CD14-positive monocyte (primary cell): ENCODE measurements at regions not wholly inside any gene's neighbourhood (a gene's known extent, or its start where the extent isn't known, plus 50 kb on each side); places are given as distances from the start of the nearest gene placed in this dataset.

ENCODE experiments used
- DNase-seq, 3 donors: peaks; one replicate each; pipeline ENCODE4 v3.0.0-alpha.2; 2011 to 2022
- H2AFZ ChIP-seq: 2 replicates; pipeline ENCODE4 v1.6.0; 2012; ENCODE audit warnings: mild to moderate bottlenecking, low read depth, low read length, inconsistent platforms; ENCODE audit not compliant: insufficient read depth, poor library complexity, severe bottlenecking
- H3K27ac ChIP-seq, 2 donors: 1 replicate in 1 of 2; 2 replicates in 1 of 2; pipeline ENCODE4 v1.5.1; 2012 to 2013; ENCODE audit warnings: low read length in 2 of 2, control low read depth in 1 of 2, inconsistent platforms in 1 of 2, low read depth in 1 of 2, mild to moderate bottlenecking in 1 of 2
- H3K27me3 ChIP-seq, 2 donors: one replicate each; pipeline versions ENCODE4 v1.6.0 to v1.6.1; 2011 to 2013; ENCODE audit warnings: low read length in 2 of 2; ENCODE audit not compliant: control insufficient read depth in 2 of 2, insufficient read depth in 2 of 2
- H3K36me3 ChIP-seq, 2 donors: replicated peaks in 1 of 2; 1 replicate in 1 of 2; 2 replicates in 1 of 2; pipeline versions ENCODE4 v1.5.1 to v1.6.1; 2012 to 2013; ENCODE audit warnings: low read length in 2 of 2, control low read depth in 1 of 2, inconsistent platforms in 1 of 2, mild to moderate bottlenecking in 1 of 2; ENCODE audit not compliant: insufficient read depth in 2 of 2, control insufficient read depth in 1 of 2
- H3K4me1 ChIP-seq, 2 donors: 1 replicate in 1 of 2; 2 replicates in 1 of 2; pipeline versions ENCODE4 v1.5.1 to v1.6.1; 2012 to 2013; ENCODE audit warnings: low read length in 2 of 2, control low read depth in 1 of 2, inconsistent platforms in 1 of 2, mild to moderate bottlenecking in 1 of 2, moderate library complexity in 1 of 2; ENCODE audit not compliant: insufficient read depth in 2 of 2, control insufficient read depth in 1 of 2
- H3K4me2 ChIP-seq: replicated peaks from 2 replicates; pipeline ENCODE3; 2012; ENCODE audit warnings: low read length, moderate library complexity, mild to moderate bottlenecking; ENCODE audit not compliant: poor library complexity, severe bottlenecking; ENCODE audit errors: extremely low read depth
- H3K4me3 ChIP-seq, 3 experiments: fragments of 200-600 bp in 1 of 3; sonication (generic) in 1 of 3; replicated peaks in 1 of 3; 1 replicate in 2 of 3; 2 replicates in 1 of 3; pipeline ENCODE4 v1.5.1; 2011 to 2013; ENCODE audit warnings: low read length in 3 of 3, mild to moderate bottlenecking in 3 of 3, control low read depth in 2 of 3, low read depth in 2 of 3, inconsistent platforms in 1 of 3, moderate library complexity in 1 of 3
- H3K79me2 ChIP-seq: 2 replicates; pipeline ENCODE4 v1.6.0; 2012; ENCODE audit warnings: mild to moderate bottlenecking, control low read depth, inconsistent platforms, low read length, moderate library complexity; ENCODE audit not compliant: insufficient read depth
- H3K9ac ChIP-seq: 2 replicates; pipeline ENCODE4 v1.6.0; 2017; ENCODE audit warnings: low read length, mild to moderate bottlenecking; ENCODE audit not compliant: insufficient read depth, poor library complexity, severe bottlenecking
- H3K9me3 ChIP-seq, 2 donors: replicated peaks in 1 of 2; 1 replicate in 1 of 2; 2 replicates in 1 of 2; pipeline versions ENCODE4 v1.5.1 to v1.6.1; 2012 to 2013; ENCODE audit warnings: low read length in 2 of 2, control low read depth in 1 of 2; ENCODE audit not compliant: control insufficient read depth in 1 of 2, insufficient read depth in 1 of 2
- H4K20me1 ChIP-seq: 2 replicates; pipeline ENCODE4 v1.6.0; 2012; ENCODE audit warnings: mild to moderate bottlenecking, low read length, control low read depth, moderate library complexity; ENCODE audit not compliant: insufficient read depth
- H3K27ac Mint-ChIP-seq, 7 donors: one replicate each; pipeline ENCODE4 v1.8.0; 2020; ENCODE audit warnings: mild to moderate bottlenecking in 7 of 7, mixed read lengths in 7 of 7, moderate library complexity in 6 of 7, inconsistent platforms in 2 of 7
- H3K27me3 Mint-ChIP-seq, 3 donors: one replicate each; pipeline ENCODE4 v1.8.0; 2021 to 2022; ENCODE audit warnings: low read depth in 3 of 3, mild to moderate bottlenecking in 3 of 3, mixed read lengths in 3 of 3, moderate library complexity in 3 of 3, inconsistent platforms in 1 of 3
- H3K36me3 Mint-ChIP-seq, 2 donors: one replicate each; pipeline ENCODE4 v1.8.0; 2020; ENCODE audit warnings: mixed read lengths in 2 of 2, inconsistent platforms in 1 of 2, mild to moderate bottlenecking in 1 of 2
- H3K4me1 Mint-ChIP-seq: one replicate; pipeline ENCODE4 v1.8.0; 2020; ENCODE audit warnings: mild to moderate bottlenecking, mixed read lengths
- H3K4me3 Mint-ChIP-seq, 2 donors: one replicate each; pipeline ENCODE4 v1.8.0; 2020; ENCODE audit warnings: mild to moderate bottlenecking in 2 of 2, mixed read lengths in 2 of 2, moderate library complexity in 1 of 2
- H3K9me3 Mint-ChIP-seq, 7 donors: one replicate each; pipeline ENCODE4 v1.8.0; 2020 to 2022; ENCODE audit warnings: mixed read lengths in 7 of 7, mild to moderate bottlenecking in 6 of 7, moderate library complexity in 6 of 7, inconsistent platforms in 2 of 7
- WGBS: methylation state at CpG from one replicate; pipeline ENCODE4 v1.1.5; 2013; ENCODE audit warnings: missing lambda C conversion rate; ENCODE audit not compliant: insufficient coverage; 5-methylcytosine and 5-hydroxymethylcytosine counted together
- intact Hi-C, 2 donors: fragments of 100-400 bp; cut with micrococcal nuclease; formaldehyde crosslinking; loops; one replicate each; pipeline versions ENCODE4 v1.15.0 to v1.15.1; 2023
- TF ChIP-seq, protein P1 (sequence below): fragments of 200-600 bp; IDR thresholded peaks from one replicate; pipeline ENCODE4 v1.8.0; 2022; ENCODE audit warnings: antibody characterized with exemption, mild to moderate bottlenecking

DNA sequence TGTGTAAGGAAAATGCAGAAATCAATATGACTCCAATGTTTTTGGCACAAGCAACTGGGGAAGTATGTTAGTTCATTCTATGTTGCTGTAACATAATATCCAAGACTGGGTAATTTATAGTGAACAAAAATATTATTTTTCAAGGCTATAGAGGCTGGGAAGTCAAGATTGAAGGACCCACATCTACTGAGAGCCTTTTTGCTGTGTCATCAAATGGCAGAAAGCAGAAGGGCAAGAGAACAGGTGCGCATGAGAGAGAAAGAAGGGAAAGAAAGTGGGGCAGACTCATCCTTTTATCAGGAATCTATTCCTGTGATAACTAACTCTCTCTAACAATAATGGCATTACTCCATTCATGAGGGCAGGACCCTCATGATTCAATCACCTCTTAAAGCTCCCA lies 237.2 kb downstream of the FAT4 start:
- no peaks in the 10 kb centered on the region for H3K27me3 Mint-ChIP-seq
- no peak overlapping the region for H3K4me3 ChIP-seq
- H3K9me3 ChIP-seq, result peaks cover 8 to 25% of the 10 kb centered on the region in 2 donors
- no peaks in the 10 kb centered on the region for H4K20me1 ChIP-seq
- TF ChIP-seq, protein P1, sequence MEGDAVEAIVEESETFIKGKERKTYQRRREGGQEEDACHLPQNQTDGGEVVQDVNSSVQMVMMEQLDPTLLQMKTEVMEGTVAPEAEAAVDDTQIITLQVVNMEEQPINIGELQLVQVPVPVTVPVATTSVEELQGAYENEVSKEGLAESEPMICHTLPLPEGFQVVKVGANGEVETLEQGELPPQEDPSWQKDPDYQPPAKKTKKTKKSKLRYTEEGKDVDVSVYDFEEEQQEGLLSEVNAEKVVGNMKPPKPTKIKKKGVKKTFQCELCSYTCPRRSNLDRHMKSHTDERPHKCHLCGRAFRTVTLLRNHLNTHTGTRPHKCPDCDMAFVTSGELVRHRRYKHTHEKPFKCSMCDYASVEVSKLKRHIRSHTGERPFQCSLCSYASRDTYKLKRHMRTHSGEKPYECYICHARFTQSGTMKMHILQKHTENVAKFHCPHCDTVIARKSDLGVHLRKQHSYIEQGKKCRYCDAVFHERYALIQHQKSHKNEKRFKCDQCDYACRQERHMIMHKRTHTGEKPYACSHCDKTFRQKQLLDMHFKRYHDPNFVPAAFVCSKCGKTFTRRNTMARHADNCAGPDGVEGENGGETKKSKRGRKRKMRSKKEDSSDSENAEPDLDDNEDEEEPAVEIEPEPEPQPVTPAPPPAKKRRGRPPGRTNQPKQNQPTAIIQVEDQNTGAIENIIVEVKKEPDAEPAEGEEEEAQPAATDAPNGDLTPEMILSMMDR, result no peak
- no peak for DNase-seq
- H3K27ac ChIP-seq, result no peak overlapping the region
- H3K36me3 Mint-ChIP-seq, result no peaks in the 10 kb centered on the region
- H2AFZ ChIP-seq, result no peak overlapping the region
- H3K9me3 Mint-ChIP-seq, result peaks cover 0 to 16% (median 9%) of the 10 kb centered on the region in 7 donors
- no peaks in the 10 kb centered on the region for H3K27me3 ChIP-seq
- no CpG with 5 or more reads among the region's 1 CpG for WGBS
- no peaks in the 10 kb centered on the region for H3K4me1 Mint-ChIP-seq
- no peak overlapping the region for H3K27ac Mint-ChIP-seq
- H3K36me3 ChIP-seq, result no peaks in the 10 kb centered on the region
- intact Hi-C loops, result no loop called here
- no peak overlapping the region for H3K4me2 ChIP-seq
- no peaks in the 10 kb centered on the region for H3K79me2 ChIP-seq
- no peak overlapping the region for H3K9ac ChIP-seq
- H3K4me3 Mint-ChIP-seq, result no peak overlapping the region
- no peaks in the 10 kb centered on the region for H3K4me1 ChIP-seq

DNA sequence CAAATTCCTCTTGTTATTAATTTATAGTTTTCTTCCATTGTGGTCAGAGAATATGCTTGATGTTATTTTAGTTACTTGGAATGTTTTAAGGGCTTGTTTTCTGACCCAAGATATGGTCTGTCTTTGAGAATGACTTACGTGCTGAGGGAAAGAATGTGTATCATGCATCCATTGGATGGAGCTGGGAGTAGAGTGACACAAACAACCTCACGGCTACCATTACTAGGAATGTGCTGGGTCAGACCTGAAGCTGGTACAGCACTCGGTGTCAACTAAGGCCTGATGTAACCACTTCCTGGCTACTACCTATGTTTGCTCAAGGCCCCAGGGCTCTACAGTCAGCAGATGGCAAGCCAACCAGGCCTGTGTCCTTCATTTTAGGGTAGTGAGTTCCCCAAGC lies 257.8 kb downstream of the FAT4 start:
- H3K9ac ChIP-seq, result no peak overlapping the region
- no peak overlapping the region for H3K27ac Mint-ChIP-seq
- no peak for DNase-seq
- H3K27me3 ChIP-seq, result no peaks in the 10 kb centered on the region
- H3K4me3 ChIP-seq, result no peak overlapping the region
- intact Hi-C loops, result no loop called here
- H3K4me1 Mint-ChIP-seq, result no peaks in the 10 kb centered on the region
- TF ChIP-seq, protein P1, result no peak
- H3K27me3 Mint-ChIP-seq, result no peaks in the 10 kb centered on the region
- no peaks in the 10 kb centered on the region for H3K36me3 ChIP-seq
- H3K79me2 ChIP-seq, result no peaks in the 10 kb centered on the region
- H3K9me3 Mint-ChIP-seq, result peaks cover 2 to 16% (median 5%) of the 10 kb centered on the region in 7 donors
- H3K36me3 Mint-ChIP-seq, result no peaks in the 10 kb centered on the region
- no peak overlapping the region for H3K27ac ChIP-seq
- H3K4me1 ChIP-seq, result no peaks in the 10 kb centered on the region
- no peak overlapping the region for H3K4me3 Mint-ChIP-seq
- 90% methylated on average over 2 of the region's 3 CpGs for WGBS
- no peak overlapping the region for H3K4me2 ChIP-seq
- peaks cover 0 to 7% of the 10 kb centered on the region in 2 donors for H3K9me3 ChIP-seq
- no peaks in the 10 kb centered on the region for H4K20me1 ChIP-seq
- no peak overlapping the region for H2AFZ ChIP-seq
